ENCODE measurements at regions not wholly inside any gene's neighbourhood (a gene's known extent, or its start where the extent isn't known, plus 50 kb on each side); places are given as distances from the start of the nearest gene placed in this dataset.

DNA sequence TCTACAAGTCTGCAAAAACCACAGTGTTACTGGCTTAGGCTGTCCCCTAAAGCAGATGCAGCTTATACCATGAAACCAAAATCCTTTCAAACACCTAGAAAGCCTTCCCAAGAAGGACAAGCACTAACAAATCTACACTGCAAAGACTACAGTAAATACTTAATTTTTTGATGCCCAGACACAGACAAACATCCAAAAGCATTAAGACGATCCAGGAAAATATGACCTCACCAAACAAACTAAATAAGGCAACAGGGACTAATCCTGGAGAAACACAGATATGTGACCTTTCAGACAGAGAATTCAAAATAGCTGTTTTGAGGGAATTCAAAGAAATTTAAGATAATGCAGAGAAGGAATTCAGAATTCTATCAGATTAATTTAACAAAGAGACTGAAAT is 423.5 kb downstream of the COL12A1 start:
- no peak overlapping the region for H2BK120ac ChIP-seq (ENCODE audit: low read depth, low read length)
- H3K27me3 ChIP-seq (ENCODE audit: insufficient read depth, low read length, poor library complexity), result no peaks in the 10 kb centered on the region
- H2AK5ac ChIP-seq (ENCODE audit: low read length), result no peak overlapping the region
- no peak overlapping the region for H2BK5ac ChIP-seq (ENCODE audit: low read length)
- no peak overlapping the region for H3K4me3 ChIP-seq (ENCODE audit: low read length)
- no peak overlapping the region for H3K4ac ChIP-seq (ENCODE audit: low read depth, low read length)
- no peaks in the 10 kb centered on the region for H3K79me2 ChIP-seq (ENCODE audit: control insufficient read depth, insufficient read depth, low read length)
- no peak overlapping the region for H3K4me2 ChIP-seq (ENCODE audit: low read length)
- H3K36me3 ChIP-seq (ENCODE audit: control insufficient read depth, insufficient read depth, low read length), result no peaks in the 10 kb centered on the region
- H3K23ac ChIP-seq (ENCODE audit: low read length), result no peak overlapping the region
- no peak overlapping the region for H3K27ac ChIP-seq (ENCODE audit: low read depth, low read length)
- no CpG with 5 or more reads among the region's 1 CpG for WGBS (ENCODE audit: extremely low coverage, insufficient coverage, low lambda C conversion rate)
- no peak overlapping the region for H4K5ac ChIP-seq (ENCODE audit: low read length)
- DNase-seq, result no peak
- H3K9ac ChIP-seq (ENCODE audit: low read length), result no peak overlapping the region
- H3K79me1 ChIP-seq (ENCODE audit: low read length), result no peaks in the 10 kb centered on the region
- no peaks in the 10 kb centered on the region for H3K4me1 ChIP-seq (ENCODE audit: control insufficient read depth, low read depth, low read length)
- no peak overlapping the region for H2BK15ac ChIP-seq (replicated peaks; ENCODE audit: low read depth)
- no peak overlapping the region for H3K56ac ChIP-seq (ENCODE audit: low read length)
- no peak overlapping the region for H4K8ac ChIP-seq (ENCODE audit: low read depth, low read length)
- H3K18ac ChIP-seq (ENCODE audit: low read length), result no peak overlapping the region

- H3K27ac ChIP-seq (ENCODE audit: low read depth, low read length), result no peak overlapping the region
- no peaks in the 10 kb centered on the region for H3K79me2 ChIP-seq (ENCODE audit: control insufficient read depth, insufficient read depth, low read length)
- H3K23ac ChIP-seq (ENCODE audit: low read length), result no peak overlapping the region
- DNase-seq, result no peak
- no peaks in the 10 kb centered on the region for H3K4me1 ChIP-seq (ENCODE audit: control insufficient read depth, low read depth, low read length)
- H4K8ac ChIP-seq (ENCODE audit: low read depth, low read length), result no peak overlapping the region
- H3K4me2 ChIP-seq (ENCODE audit: low read length), result no peak overlapping the region
- H2AK5ac ChIP-seq (ENCODE audit: low read length), result no peak overlapping the region
- no peak overlapping the region for H2BK5ac ChIP-seq (ENCODE audit: low read length)
- no peak overlapping the region for H3K18ac ChIP-seq (ENCODE audit: low read length)
- H3K56ac ChIP-seq (ENCODE audit: low read length), result no peak overlapping the region
- H3K9ac ChIP-seq (ENCODE audit: low read length), result no peak overlapping the region
- no peak overlapping the region for H2BK15ac ChIP-seq (replicated peaks; ENCODE audit: low read depth)
- no peak overlapping the region for H4K5ac ChIP-seq (ENCODE audit: low read length)
- H3K4ac ChIP-seq (ENCODE audit: low read depth, low read length), result no peak overlapping the region
- H2BK120ac ChIP-seq (ENCODE audit: low read depth, low read length), result no peak overlapping the region
- H3K36me3 ChIP-seq (ENCODE audit: control insufficient read depth, insufficient read depth, low read length), result no peaks in the 10 kb centered on the region
- H3K79me1 ChIP-seq (ENCODE audit: low read length), result no peaks in the 10 kb centered on the region
- H3K27me3 ChIP-seq (ENCODE audit: insufficient read depth, low read length, poor library complexity), result no peaks in the 10 kb centered on the region
- H3K4me3 ChIP-seq (ENCODE audit: low read length), result no peak overlapping the region
Measured at GRCh38 chr6:74780831-74781230, 425.0 kb downstream of the COL12A1 start.

GRCh38 chr6:74768738-74769137 is 437.1 kb downstream of the COL12A1 start:
- Histone ChIP-seq H3K79me2 (ENCODE audit: control insufficient read depth, insufficient read depth, low read length) (no peaks in the 10 kb centered on the region), H3K56ac (ENCODE audit: low read length) (no peak overlapping the region), H3K36me3 (ENCODE audit: control insufficient read depth, insufficient read depth, low read length) (no peaks in the 10 kb centered on the region), H4K5ac (ENCODE audit: low read length) (no peak overlapping the region), H2BK120ac (ENCODE audit: low read depth, low read length) (no peak overlapping the region), H4K8ac (ENCODE audit: low read depth, low read length) (no peak overlapping the region), H2BK5ac (ENCODE audit: low read length) (no peak overlapping the region), H2AK5ac (ENCODE audit: low read length) (no peak overlapping the region), H3K27me3 (ENCODE audit: insufficient read depth, low read length, poor library complexity) (no peaks in the 10 kb centered on the region), H2BK15ac (replicated peaks; ENCODE audit: low read depth) (no peak overlapping the region), H3K4me3 (ENCODE audit: low read length) (no peak overlapping the region), H3K9ac (ENCODE audit: low read length) (no peak overlapping the region), H3K4ac (ENCODE audit: low read depth, low read length) (no peak overlapping the region), H3K4me2 (ENCODE audit: low read length) (no peak overlapping the region), H3K23ac (ENCODE audit: low read length) (no peak overlapping the region), H3K4me1 (ENCODE audit: control insufficient read depth, low read depth, low read length) (no peaks in the 10 kb centered on the region), H3K79me1 (ENCODE audit: low read length) (no peaks in the 10 kb centered on the region), H3K27ac (ENCODE audit: low read depth, low read length) (no peak overlapping the region), H3K18ac (ENCODE audit: low read length) (no peak overlapping the region)
- DNase-seq, result no peak

DNA sequence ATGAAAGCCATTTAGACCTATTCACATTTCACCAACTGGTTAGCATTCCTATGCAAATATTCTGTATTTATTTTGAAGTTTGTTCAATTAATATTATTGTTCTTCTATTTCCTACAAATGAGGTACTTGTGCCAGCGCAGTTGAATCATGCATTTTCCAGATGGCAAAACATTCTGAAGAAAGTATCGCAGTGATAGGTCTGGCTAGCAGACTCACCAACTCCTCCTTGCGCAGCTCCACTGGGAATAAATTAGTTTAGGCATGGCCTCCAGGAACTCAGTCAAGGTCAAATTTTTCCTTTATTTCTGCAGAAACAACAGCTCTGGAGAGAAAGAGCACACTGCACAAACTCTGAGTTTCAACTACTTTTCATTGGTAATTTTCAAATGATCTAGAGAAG is 437.7 kb downstream of the COL12A1 start:
- Histone ChIP-seq H3K4me2 (ENCODE audit: low read length) (no peak overlapping the region), H4K8ac (ENCODE audit: low read depth, low read length) (no peak overlapping the region), H4K5ac (ENCODE audit: low read length) (no peak overlapping the region), H3K4ac (ENCODE audit: low read depth, low read length) (no peak overlapping the region), H2BK5ac (ENCODE audit: low read length) (no peak overlapping the region), H3K27me3 (ENCODE audit: insufficient read depth, low read length, poor library complexity) (no peaks in the 10 kb centered on the region), H3K4me3 (ENCODE audit: low read length) (no peak overlapping the region), H3K27ac (ENCODE audit: low read depth, low read length) (no peak overlapping the region), H2AK5ac (ENCODE audit: low read length) (no peak overlapping the region), H3K9ac (ENCODE audit: low read length) (no peak overlapping the region), H3K79me2 (ENCODE audit: control insufficient read depth, insufficient read depth, low read length) (no peaks in the 10 kb centered on the region), H3K56ac (ENCODE audit: low read length) (no peak overlapping the region), H3K36me3 (ENCODE audit: control insufficient read depth, insufficient read depth, low read length) (no peaks in the 10 kb centered on the region), H3K18ac (ENCODE audit: low read length) (no peak overlapping the region), H3K79me1 (ENCODE audit: low read length) (no peaks in the 10 kb centered on the region), H3K23ac (ENCODE audit: low read length) (no peak overlapping the region), H3K4me1 (ENCODE audit: control insufficient read depth, low read depth, low read length) (no peaks in the 10 kb centered on the region), H2BK120ac (ENCODE audit: low read depth, low read length) (no peak overlapping the region), H2BK15ac (replicated peaks; ENCODE audit: low read depth) (no peak overlapping the region)
- no peak for DNase-seq
- no CpG with 5 or more reads among the region's 3 CpGs for WGBS (ENCODE audit: extremely low coverage, insufficient coverage, low lambda C conversion rate)

GRCh38 chr6:74765486-74765885 is 440.4 kb downstream of the COL12A1 start:
- Histone ChIP-seq H3K4me1 (ENCODE audit: control insufficient read depth, low read depth, low read length) (no peaks in the 10 kb centered on the region), H3K18ac (ENCODE audit: low read length) (no peak overlapping the region), H3K23ac (ENCODE audit: low read length) (no peak overlapping the region), H3K9ac (ENCODE audit: low read length) (no peak overlapping the region), H2BK5ac (ENCODE audit: low read length) (no peak overlapping the region), H3K4ac (ENCODE audit: low read depth, low read length) (no peak overlapping the region), H3K27ac (ENCODE audit: low read depth, low read length) (no peak overlapping the region), H2AK5ac (ENCODE audit: low read length) (no peak overlapping the region), H4K8ac (ENCODE audit: low read depth, low read length) (no peak overlapping the region), H3K4me2 (ENCODE audit: low read length) (no peak overlapping the region), H2BK120ac (ENCODE audit: low read depth, low read length) (no peak overlapping the region), H3K56ac (ENCODE audit: low read length) (no peak overlapping the region), H3K27me3 (ENCODE audit: insufficient read depth, low read length, poor library complexity) (no peaks in the 10 kb centered on the region), H4K5ac (ENCODE audit: low read length) (no peak overlapping the region), H3K4me3 (ENCODE audit: low read length) (no peak overlapping the region), H3K79me2 (ENCODE audit: control insufficient read depth, insufficient read depth, low read length) (no peaks in the 10 kb centered on the region), H2BK15ac (replicated peaks; ENCODE audit: low read depth) (no peak overlapping the region), H3K36me3 (ENCODE audit: control insufficient read depth, insufficient read depth, low read length) (no peaks in the 10 kb centered on the region), H3K79me1 (ENCODE audit: low read length) (no peaks in the 10 kb centered on the region)
- no CpG with 5 or more reads among the region's 3 CpGs for WGBS (ENCODE audit: extremely low coverage, insufficient coverage, low lambda C conversion rate)
- DNase-seq, result no peak

DNA sequence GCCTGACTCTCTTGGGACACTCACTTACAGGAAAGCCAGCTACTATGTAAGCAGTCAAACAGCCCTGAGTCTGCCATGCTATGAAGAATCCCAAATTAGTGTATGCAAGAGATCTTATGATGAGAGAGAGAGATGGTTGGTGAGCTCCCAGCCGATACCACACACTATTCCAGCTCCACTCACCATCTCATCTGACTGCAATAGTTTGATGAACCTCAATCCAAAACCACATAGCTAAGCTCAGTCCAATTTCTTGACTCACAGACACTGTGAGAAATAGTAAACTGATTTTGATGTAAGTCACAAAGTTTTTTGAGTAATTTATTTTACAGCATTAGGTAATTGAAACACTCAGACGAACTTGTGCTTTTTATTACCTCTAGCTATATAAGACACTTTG is 441.4 kb downstream of the COL12A1 start:
- no peak for DNase-seq
- Histone ChIP-seq H3K18ac (ENCODE audit: low read length) (no peak overlapping the region), H3K4me3 (ENCODE audit: low read length) (no peak overlapping the region), H2BK5ac (ENCODE audit: low read length) (no peak overlapping the region), H3K4me1 (ENCODE audit: control insufficient read depth, low read depth, low read length) (no peaks in the 10 kb centered on the region), H4K5ac (ENCODE audit: low read length) (no peak overlapping the region), H3K23ac (ENCODE audit: low read length) (no peak overlapping the region), H2AK5ac (ENCODE audit: low read length) (no peak overlapping the region), H4K8ac (ENCODE audit: low read depth, low read length) (no peak overlapping the region), H3K79me1 (ENCODE audit: low read length) (no peaks in the 10 kb centered on the region), H3K9ac (ENCODE audit: low read length) (no peak overlapping the region), H3K79me2 (ENCODE audit: control insufficient read depth, insufficient read depth, low read length) (no peaks in the 10 kb centered on the region), H3K36me3 (ENCODE audit: control insufficient read depth, insufficient read depth, low read length) (no peaks in the 10 kb centered on the region), H3K4ac (ENCODE audit: low read depth, low read length) (no peak overlapping the region), H2BK15ac (replicated peaks; ENCODE audit: low read depth) (no peak overlapping the region), H3K27me3 (ENCODE audit: insufficient read depth, low read length, poor library complexity) (no peaks in the 10 kb centered on the region), H3K4me2 (ENCODE audit: low read length) (no peak overlapping the region), H3K56ac (ENCODE audit: low read length) (no peak overlapping the region), H2BK120ac (ENCODE audit: low read depth, low read length) (no peak overlapping the region), H3K27ac (ENCODE audit: low read depth, low read length) (no peak overlapping the region)
- no CpG with 5 or more reads among the region's 2 CpGs for WGBS (ENCODE audit: extremely low coverage, insufficient coverage, low lambda C conversion rate)
